NCI-H774 (cell line): ENCODE measurements at regions not wholly inside any gene's neighbourhood (a gene's known extent, or its start where the extent isn't known, plus 50 kb on each side); places are given as distances from the start of the nearest gene placed in this dataset.
"Not testable (repeated sequence)": the region's sequence is repeated elsewhere in the genome, so short reads cannot be mapped to it uniquely, and the experiment has no call there.

Experiments
- DNase-seq: peaks from one replicate; lab custom pipeline; 2025; lab: John Stamatoyannopoulos, UW

DNA sequence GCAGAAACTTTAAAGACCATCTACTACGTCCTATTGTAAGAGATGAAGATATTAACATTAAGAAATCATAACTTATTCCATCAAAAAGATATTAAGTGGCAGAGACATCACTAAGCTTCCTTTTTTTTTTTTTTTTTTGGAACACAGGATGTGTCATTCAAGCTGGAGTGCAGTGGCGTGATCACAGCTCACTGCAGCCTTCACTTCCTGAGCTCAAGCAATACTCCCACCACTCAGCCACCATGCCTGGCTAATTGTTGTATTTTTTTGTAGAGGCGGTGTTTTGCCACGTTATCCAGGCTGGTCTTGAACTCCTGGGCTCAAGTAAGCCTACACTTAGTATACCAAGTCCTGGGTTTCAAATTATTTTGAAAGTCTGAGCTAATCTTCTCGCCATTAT lies 169.7 kb upstream of the KCTD7 start:
- DNase-seq, result not testable (repeated sequence)

DNA sequence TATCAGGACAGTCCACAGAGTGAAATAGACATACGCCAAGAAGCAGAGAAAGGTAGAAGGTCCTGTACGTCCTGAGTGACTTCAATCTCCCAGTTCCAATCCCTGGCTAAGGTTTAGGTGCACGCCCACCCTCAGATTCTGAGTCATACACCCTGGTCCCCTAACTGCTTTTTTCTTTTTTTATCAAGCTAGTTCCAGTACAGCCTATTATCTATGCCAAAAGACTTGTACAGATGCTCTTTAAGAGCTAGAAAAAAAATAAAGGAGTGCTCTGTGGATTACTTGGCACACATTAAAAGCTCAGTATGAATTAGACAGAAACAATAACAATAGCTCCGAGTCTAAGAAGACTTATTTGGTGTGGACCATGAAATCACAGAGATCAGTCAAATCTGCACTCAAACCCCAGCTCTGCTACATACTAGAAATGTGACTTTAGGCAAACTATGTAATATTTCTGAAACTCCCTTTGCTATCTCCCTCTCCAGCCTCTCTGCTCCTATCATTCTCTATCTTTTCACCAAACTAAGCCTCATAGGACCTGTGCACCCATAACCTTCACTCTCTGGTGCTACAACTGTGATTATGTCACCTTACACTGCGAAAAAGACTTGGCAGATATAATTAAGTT lies 168.8 kb upstream of the KCTD7 start:
- DNase-seq, result not testable (repeated sequence)

GRCh38 chr7:66460921-66461361 lies 167.7 kb upstream of the KCTD7 start:
- no peak for DNase-seq

DNA sequence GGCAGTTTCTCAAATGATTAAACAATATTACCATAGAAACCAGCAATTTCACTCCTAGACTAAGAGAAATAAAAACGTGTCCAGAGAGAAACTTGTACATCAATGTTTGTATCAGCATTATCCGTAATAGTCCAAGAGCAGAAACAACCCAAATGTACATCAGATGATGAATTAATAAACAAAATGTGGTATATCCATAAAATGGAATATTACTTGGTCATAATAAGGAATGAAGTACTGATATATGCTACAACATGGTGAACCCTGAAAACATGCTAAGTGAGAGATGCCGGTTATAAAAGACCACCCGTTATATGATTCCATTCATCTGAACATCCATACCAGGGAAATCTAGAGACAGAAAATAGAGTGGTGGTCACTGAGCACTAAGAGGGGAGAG lies 167.3 kb upstream of the KCTD7 start:
- DNase-seq, result not testable (repeated sequence)

- DNase-seq, result not testable (repeated sequence)
Measured at GRCh38 chr7:66462831-66463230, 165.8 kb upstream of the KCTD7 start.

GRCh38 chr7:66464059-66464458 lies 164.6 kb upstream of the KCTD7 start:
- no peak for DNase-seq

DNA sequence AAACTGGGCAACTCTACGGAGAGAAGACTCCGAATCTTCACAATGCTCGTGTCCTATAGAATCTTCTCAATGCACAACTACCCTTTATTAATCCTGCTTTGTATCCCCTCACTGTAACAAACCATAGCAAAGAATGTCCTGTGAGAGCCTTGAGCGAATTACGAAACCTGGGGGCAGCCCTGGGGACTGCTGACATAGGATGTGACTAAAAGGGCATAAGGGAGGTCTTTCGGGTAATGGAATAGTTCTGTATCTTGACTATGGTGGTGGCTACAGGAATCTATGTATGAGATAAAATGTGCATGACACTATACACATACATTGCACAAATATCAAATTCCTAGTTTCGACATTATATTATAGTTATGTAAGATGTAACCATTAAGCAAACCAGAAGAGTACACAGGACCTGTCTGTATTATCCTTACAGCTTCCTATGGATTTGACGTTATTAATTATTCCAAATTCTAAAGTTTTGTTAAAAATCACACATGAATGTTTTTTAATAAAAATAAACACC lies 162.5 kb upstream of the KCTD7 start:
- no peak for DNase-seq

DNA sequence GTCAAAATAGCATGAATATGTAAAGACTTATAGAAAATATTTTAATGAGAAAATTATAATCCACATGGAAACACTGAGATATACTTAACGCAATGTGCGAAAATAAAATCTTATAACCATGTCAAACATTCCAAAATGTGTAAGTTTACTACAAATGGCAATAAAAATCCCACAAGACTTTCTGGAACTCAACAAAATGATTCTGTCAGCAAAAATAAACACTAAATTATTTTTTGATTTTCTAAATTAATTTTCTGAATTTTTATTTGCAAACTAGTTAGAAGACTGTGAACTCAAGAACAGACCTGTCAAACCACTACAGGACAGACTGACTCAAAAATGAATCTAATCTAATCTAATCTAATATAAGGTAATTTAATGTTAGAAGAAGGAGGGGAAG lies 160.8 kb upstream of the KCTD7 start:
- no peak for DNase-seq

- DNase-seq, result not testable (repeated sequence)
Measured at GRCh38 chr7:66473064-66473463, 155.6 kb upstream of the KCTD7 start.

- no peak for DNase-seq
Measured at GRCh38 chr7:66474441-66474840, 154.2 kb upstream of the KCTD7 start.

DNA sequence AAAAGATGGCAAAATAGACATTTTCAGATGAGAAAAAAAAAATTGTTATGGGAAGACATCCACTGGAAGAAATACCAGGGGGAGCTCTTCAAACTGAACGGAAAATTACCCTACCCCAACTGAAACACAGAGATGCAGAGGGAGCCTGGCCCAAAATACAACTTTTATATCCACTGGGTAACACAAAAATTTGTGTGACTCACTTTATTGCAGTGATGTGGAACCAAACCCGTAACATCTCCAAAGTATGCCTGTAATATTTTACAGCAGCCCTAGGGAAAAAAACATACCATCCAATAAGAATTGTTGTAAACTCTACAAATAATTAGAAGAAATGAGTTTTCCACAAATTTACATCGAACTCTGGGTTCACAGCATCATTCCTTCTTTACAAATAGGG lies 152.6 kb upstream of the KCTD7 start:
- not testable (repeated sequence) for DNase-seq

GRCh38 chr7:66477822-66478397 lies 150.8 kb upstream of the KCTD7 start:
- not testable (repeated sequence) for DNase-seq

- not testable (repeated sequence) for DNase-seq
Measured at GRCh38 chr7:66481229-66481628, 147.5 kb upstream of the KCTD7 start.

GRCh38 chr7:66489065-66489464 lies 139.6 kb upstream of the KCTD7 start:
- not testable (repeated sequence) for DNase-seq

- not testable (repeated sequence) for DNase-seq
Measured at GRCh38 chr7:66489741-66490140, 138.9 kb upstream of the KCTD7 start.

GRCh38 chr7:66490979-66491378 lies 137.7 kb upstream of the KCTD7 start:
- DNase-seq, result not testable (repeated sequence)

- DNase-seq, result not testable (repeated sequence)
Measured at GRCh38 chr7:66492405-66492804, 136.3 kb upstream of the KCTD7 start.

GRCh38 chr7:66493235-66494205 lies 135.2 kb upstream of the KCTD7 start:
- peak; percentile 96 for DNase-seq

DNA sequence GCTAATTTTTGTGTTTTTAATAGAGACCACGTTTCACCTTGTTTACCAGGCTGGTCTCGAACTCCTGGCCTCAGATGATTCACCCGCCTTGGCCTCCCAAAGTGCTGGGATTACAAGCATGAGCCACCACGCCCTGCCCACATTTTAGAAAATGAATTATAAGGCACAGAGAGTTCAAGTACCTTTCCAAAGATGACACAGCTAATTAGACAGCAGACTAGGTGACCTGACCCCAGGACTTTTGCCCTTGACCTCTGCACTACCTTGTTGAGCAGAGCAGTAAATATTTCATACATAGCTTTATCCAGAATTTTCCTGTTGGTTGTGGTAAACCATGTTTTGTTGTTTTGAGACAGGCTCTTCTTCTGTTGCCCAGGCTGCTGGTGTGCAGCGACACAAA lies 131.3 kb upstream of the KCTD7 start:
- DNase-seq, result no peak

- no peak for DNase-seq
Measured at GRCh38 chr7:66500087-66500486, 128.6 kb upstream of the KCTD7 start.

DNA sequence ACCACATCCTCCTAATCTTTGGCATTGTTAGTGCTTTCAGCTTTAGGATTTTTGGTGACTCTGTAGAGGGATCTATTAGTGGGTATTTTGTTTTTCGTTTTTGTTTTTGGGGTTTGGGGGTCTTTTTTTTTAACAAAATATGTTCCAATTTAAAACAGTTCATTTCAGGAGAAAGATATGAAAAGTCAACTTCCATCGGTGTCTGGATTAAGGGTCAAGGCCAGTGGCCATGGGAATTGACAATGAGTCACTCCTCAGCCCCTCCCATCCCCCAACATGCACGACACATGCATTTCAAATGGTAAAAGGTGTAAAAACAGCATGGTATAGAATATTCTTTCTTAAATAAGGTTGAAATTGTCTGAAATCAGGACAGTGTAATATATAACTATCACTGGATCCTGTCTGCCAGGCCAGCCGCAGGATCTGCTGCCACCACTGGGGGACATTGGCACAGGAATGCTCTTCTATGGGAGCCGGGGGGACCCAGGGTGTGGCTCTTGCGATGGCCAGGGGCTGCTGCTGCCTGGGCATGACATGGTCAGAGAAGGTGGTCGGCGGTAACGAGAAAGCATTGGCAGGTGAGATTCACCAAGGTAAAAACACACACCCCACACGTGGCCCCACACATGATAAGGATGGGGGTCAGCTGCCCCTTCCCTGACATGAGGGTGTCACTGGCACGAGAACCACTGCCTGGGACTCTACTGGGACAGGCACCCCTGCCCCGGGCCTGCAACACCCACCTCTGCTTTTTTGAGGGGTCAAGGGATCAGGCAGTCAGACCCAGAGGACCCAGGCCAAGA lies 126.2 kb upstream of the KCTD7 start:
- no peak for DNase-seq

GRCh38 chr7:66503036-66503370 lies 125.7 kb upstream of the KCTD7 start:
- DNase-seq, result no peak
